IMR-90 (cell line): ENCODE measurements at regions not wholly inside any gene's neighbourhood (a gene's known extent, or its start where the extent isn't known, plus 50 kb on each side); places are given as distances from the start of the nearest gene placed in this dataset.

Experiments
- ATAC-seq: fragments of 200-7000 bp; cut with Tn5 transposase; 2 replicates; pipeline ENCODE4 v1.9.1; 2020; ENCODE audit warnings: low read depth, mild to moderate bottlenecking, moderate library complexity
- BruUV-seq: library from RNA; stranded (reverse); fragments of 400-500 nt; replicated peaks from 2 replicates; lab custom pipeline; 2021; lab: Mats Ljungman, UMichigan
- CTCF ChIA-PET: fragments of 300-600 bp; formaldehyde crosslinking; extraction: SDS; loops from one replicate; lab custom pipeline; 2021; ENCODE audit warnings: antibody characterized with exemption; lab: Yijun Ruan, JAX
- POLR2A ChIA-PET: fragments of 300-600 bp; sonication (Branson Sonifier 250); formaldehyde crosslinking; loops from one replicate; lab custom pipeline; 2022; ENCODE audit warnings: antibody characterized with exemption; ENCODE audit not compliant: unreplicated experiment; lab: Charles Lee
- DNase-seq: peaks from one replicate; pipeline ENCODE4 v3.0.0; 2013
- H2AFZ ChIP-seq: replicated peaks from 2 replicates; pipeline ENCODE3; 2013; ENCODE audit warnings: low read length, mild to moderate bottlenecking; ENCODE audit not compliant: poor library complexity
- H2AK5ac ChIP-seq: 2 replicates; pipeline ENCODE4 v1.6.1; 2013; ENCODE audit warnings: low read depth, low read length, inconsistent platforms
- H2AK9ac ChIP-seq: replicated peaks from 2 replicates; pipeline ENCODE3; 2013; ENCODE audit warnings: mild to moderate bottlenecking, low read depth, low read length, moderate library complexity; ENCODE audit not compliant: poor library complexity
- H2BK120ac ChIP-seq: 2 replicates; pipeline ENCODE4 v1.6.1; 2013; ENCODE audit warnings: low read depth, low read length, inconsistent platforms
- H2BK15ac ChIP-seq: 3 replicates; pipeline ENCODE4 v1.6.1; 2013; ENCODE audit warnings: low read depth, low read length, inconsistent platforms
- H2BK20ac ChIP-seq: 2 replicates; pipeline ENCODE4 v1.6.1; 2013; ENCODE audit warnings: low read depth, mild to moderate bottlenecking, inconsistent platforms, low read length, moderate library complexity
- H2BK5ac ChIP-seq: 2 replicates; pipeline ENCODE4 v1.6.1; 2013; ENCODE audit warnings: mild to moderate bottlenecking, low read depth, low read length, inconsistent platforms; ENCODE audit not compliant: poor library complexity, severe bottlenecking
- H3K14ac ChIP-seq: replicated peaks from 2 replicates; pipeline ENCODE4 v1.6.1; 2013; ENCODE audit warnings: low read depth, low read length, inconsistent platforms
- H3K18ac ChIP-seq: 2 replicates; pipeline ENCODE4 v1.6.1; 2013; ENCODE audit warnings: low read depth, low read length, control low read depth
- H3K23ac ChIP-seq: 2 replicates; pipeline ENCODE4 v1.6.1; 2013; ENCODE audit warnings: low read depth, low read length, inconsistent platforms
- H3K27ac ChIP-seq: 2 replicates; pipeline ENCODE4 v1.5.1; 2013; ENCODE audit warnings: mild to moderate bottlenecking, control low read depth, low read length; ENCODE audit not compliant: insufficient read depth
- H3K27me3 ChIP-seq: 2 replicates; pipeline ENCODE4 v1.6.1; 2013; ENCODE audit warnings: low read length; ENCODE audit not compliant: control insufficient read depth, insufficient read depth
- H3K36me3 ChIP-seq: 2 replicates; pipeline ENCODE4 v1.6.1; 2013; ENCODE audit warnings: low read length, mixed read lengths; ENCODE audit not compliant: control insufficient read depth, insufficient read depth
- H3K4ac ChIP-seq: 2 replicates; pipeline ENCODE4 v1.6.1; 2013; ENCODE audit warnings: low read depth, low read length, inconsistent platforms
- H3K4me1 ChIP-seq: 2 replicates; pipeline ENCODE4 v1.6.1; 2013; ENCODE audit warnings: low read length, mixed read lengths; ENCODE audit not compliant: control insufficient read depth, insufficient read depth
- H3K4me2 ChIP-seq: 2 replicates; pipeline ENCODE4 v1.6.1; 2013; ENCODE audit warnings: low read depth, mild to moderate bottlenecking, control low read depth, low read length, moderate library complexity
- H3K4me3 ChIP-seq: 2 replicates; pipeline ENCODE4 v1.5.1; 2013; ENCODE audit warnings: low read depth, mild to moderate bottlenecking, control low read depth, low read length, moderate library complexity; ENCODE audit not compliant: insufficient read depth
- H3K56ac ChIP-seq: 2 replicates; pipeline ENCODE4 v1.6.1; 2013; ENCODE audit warnings: low read length, inconsistent platforms; ENCODE audit not compliant: insufficient read depth; ENCODE audit errors: extremely low read depth
- H3K79me1 ChIP-seq, 2 experiments: 2 replicates each; pipeline ENCODE4 v1.6.1; 2013; ENCODE audit warnings: low read length in 2 of 2, inconsistent platforms in 1 of 2, low read depth in 1 of 2
- H3K9ac ChIP-seq: 2 replicates; pipeline ENCODE4 v1.6.1; 2013; ENCODE audit warnings: low read depth, low read length, control low read depth
- H3K9me1 ChIP-seq: 2 replicates; pipeline ENCODE4 v1.6.1; 2013; ENCODE audit warnings: low read length, inconsistent platforms; ENCODE audit not compliant: insufficient read depth
- H3K9me3 ChIP-seq: 2 replicates; pipeline ENCODE4 v1.6.1; 2013; ENCODE audit warnings: low read length; ENCODE audit not compliant: control insufficient read depth, insufficient read depth
- H4K20me1 ChIP-seq: 2 replicates; pipeline ENCODE4 v1.6.1; 2013; ENCODE audit warnings: low read length, inconsistent platforms; ENCODE audit not compliant: insufficient read depth
- H4K5ac ChIP-seq: 2 replicates; pipeline ENCODE4 v1.6.1; 2013; ENCODE audit warnings: mild to moderate bottlenecking, low read depth, low read length, control low read depth
- H4K8ac ChIP-seq, 2 experiments: 2 replicates each; pipeline ENCODE4 v1.6.1; 2013; ENCODE audit warnings: low read depth in 2 of 2, low read length in 2 of 2, control low read depth in 1 of 2, inconsistent platforms in 1 of 2
- H4K91ac ChIP-seq: 2 replicates; pipeline ENCODE4 v1.6.1; 2013; ENCODE audit warnings: low read depth, low read length, inconsistent platforms; ENCODE audit not compliant: insufficient read depth
- BHLHE40 ChIP-seq: fragments of 150-350 bp; IDR thresholded peaks from 2 replicates; pipeline ENCODE4 v1.6.1; 2016; ENCODE audit warnings: mild to moderate bottlenecking, low read depth, low read length
- CEBPB ChIP-seq: IDR thresholded peaks from 2 replicates; pipeline ENCODE4 v1.6.1; 2012; ENCODE audit warnings: low read depth, low read length, improper control_type of control experiment
- CHD1 ChIP-seq: IDR thresholded peaks from 2 replicates; pipeline ENCODE4 v1.6.1; 2012; ENCODE audit warnings: low read depth, low read length, improper control_type of control experiment
- MAZ ChIP-seq: IDR thresholded peaks from 2 replicates; pipeline ENCODE4 v1.6.1; 2012; ENCODE audit warnings: low read depth, mild to moderate bottlenecking, low read length, improper control_type of control experiment, moderate library complexity, borderline replicate concordance
- MXI1 ChIP-seq: IDR thresholded peaks from 2 replicates; pipeline ENCODE4 v1.6.1; 2012; ENCODE audit warnings: low read depth, mild to moderate bottlenecking, low read length, moderate library complexity, borderline replicate concordance
- NFE2L2 ChIP-seq: fragments of 150-350 bp; IDR thresholded peaks from 2 replicates; pipeline ENCODE4 v1.6.1; 2016; ENCODE audit warnings: low read depth, mild to moderate bottlenecking, low read length
- RAD21 ChIP-seq: IDR thresholded peaks from 2 replicates; pipeline ENCODE4 v1.6.1; 2012; ENCODE audit warnings: low read length, improper control_type of control experiment
- RCOR1 ChIP-seq: IDR thresholded peaks from 2 replicates; pipeline ENCODE4 v1.6.1; 2012; ENCODE audit warnings: mild to moderate bottlenecking, low read length, improper control_type of control experiment; ENCODE audit not compliant: insufficient replicate concordance
- RFX5 ChIP-seq: IDR thresholded peaks from 2 replicates; pipeline ENCODE4 v1.8.0; 2012; ENCODE audit warnings: low read depth, mild to moderate bottlenecking, low read length, moderate library complexity
- USF2 ChIP-seq: fragments of 150-350 bp; IDR thresholded peaks from 2 replicates; pipeline ENCODE4 v1.6.1; 2017; ENCODE audit warnings: mild to moderate bottlenecking, antibody characterized with exemption, low read length, low read depth
- WGBS, 2 experiments: methylation state at CpG; one replicate each; pipeline versions ENCODE4 v1.1.5 to v1.1.7; 2013; ENCODE audit warnings: missing lambda C conversion rate in 2 of 2; ENCODE audit not compliant: insufficient read length in 1 of 2; ENCODE audit errors: extremely low coverage in 2 of 2; 5-methylcytosine and 5-hydroxymethylcytosine counted together
- dilution Hi-C: fragments of 300-500 bp; cut with HindIII; formaldehyde crosslinking; loops from one replicate; pipeline ENCODE4 v1.14.3; 2018; ENCODE audit warnings: low sequenced_read_pairs; ENCODE audit not compliant: unreplicated experiment
- in situ Hi-C: fragments of 300-500 bp; cut with MboI; formaldehyde crosslinking; loops from 3 replicates; pipeline ENCODE4 v1.14.3; 2019; ENCODE audit warnings: low sequenced_read_pairs, inconsistent platforms, mixed read lengths
- intact Hi-C: fragments of 100-400 bp; cut with micrococcal nuclease; formaldehyde crosslinking; loops from 2 replicates; pipeline ENCODE4 v1.10.0; 2022
- TF ChIP-seq, protein P1 (sequence below): conservative IDR thresholded peaks from 2 replicates; pipeline ENCODE4 v1.5.1; 2012; ENCODE audit warnings: mild to moderate bottlenecking, low read depth, low read length, improper control_type of control experiment

- no peak overlapping the region for H2AFZ ChIP-seq
- intact Hi-C loops: no loop called here
These were observed 297.0 kb upstream of the CLINT1 start for GRCh38 chr5:158155811-158156505.

More at GRCh38 chr5:158155811-158156505, 297.0 kb upstream of the CLINT1 start:
- Histone ChIP-seq H3K4me2 (no peak overlapping the region), H2BK20ac (no peak overlapping the region), H2BK5ac (no peak overlapping the region), H3K14ac (no peak overlapping the region), H2AK9ac (no peak overlapping the region), H4K5ac (no peak overlapping the region), H3K79me1 (no peaks in the 10 kb centered on the region), H3K4me1 (no peaks in the 10 kb centered on the region), H2AK5ac (no peak overlapping the region), H3K23ac (no peak overlapping the region), H3K18ac (no peak overlapping the region), H3K27ac (no peak overlapping the region), H4K91ac (no peak overlapping the region), H3K4ac (no peak overlapping the region), H3K36me3 (no peaks in the 10 kb centered on the region), H4K8ac (no peak overlapping the region), H3K9ac (no peak overlapping the region), H3K27me3 (no peaks in the 10 kb centered on the region), H2BK120ac (no peak overlapping the region), H3K56ac (no peak overlapping the region), H3K9me1 (no peaks in the 10 kb centered on the region), H3K4me3 (no peak overlapping the region), H4K20me1 (no peaks in the 10 kb centered on the region), H3K9me3 (no peaks in the 10 kb centered on the region), H2BK15ac (no peak overlapping the region)
- WGBS, 2 experiments: no CpG with 5 or more reads among the region's 3 CpGs
- dilution Hi-C loops (no loop called here), in situ Hi-C loops (no loop called here)
- POLR2A ChIA-PET: no interaction called here
- no TSS peak for BruUV-seq
- TF ChIP-seq NFE2L2 (no peak), CHD1 (no peak), RAD21 (no peak), BHLHE40 (no peak), RFX5 (no peak), CEBPB (no peak), MXI1 (no peak), USF2 (no peak), RCOR1 (no peak), MAZ (no peak)
- TF ChIP-seq, protein P1, sequence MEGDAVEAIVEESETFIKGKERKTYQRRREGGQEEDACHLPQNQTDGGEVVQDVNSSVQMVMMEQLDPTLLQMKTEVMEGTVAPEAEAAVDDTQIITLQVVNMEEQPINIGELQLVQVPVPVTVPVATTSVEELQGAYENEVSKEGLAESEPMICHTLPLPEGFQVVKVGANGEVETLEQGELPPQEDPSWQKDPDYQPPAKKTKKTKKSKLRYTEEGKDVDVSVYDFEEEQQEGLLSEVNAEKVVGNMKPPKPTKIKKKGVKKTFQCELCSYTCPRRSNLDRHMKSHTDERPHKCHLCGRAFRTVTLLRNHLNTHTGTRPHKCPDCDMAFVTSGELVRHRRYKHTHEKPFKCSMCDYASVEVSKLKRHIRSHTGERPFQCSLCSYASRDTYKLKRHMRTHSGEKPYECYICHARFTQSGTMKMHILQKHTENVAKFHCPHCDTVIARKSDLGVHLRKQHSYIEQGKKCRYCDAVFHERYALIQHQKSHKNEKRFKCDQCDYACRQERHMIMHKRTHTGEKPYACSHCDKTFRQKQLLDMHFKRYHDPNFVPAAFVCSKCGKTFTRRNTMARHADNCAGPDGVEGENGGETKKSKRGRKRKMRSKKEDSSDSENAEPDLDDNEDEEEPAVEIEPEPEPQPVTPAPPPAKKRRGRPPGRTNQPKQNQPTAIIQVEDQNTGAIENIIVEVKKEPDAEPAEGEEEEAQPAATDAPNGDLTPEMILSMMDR: no peak
- CTCF ChIA-PET: no interaction called here
- ATAC-seq (no peak), DNase-seq (no peak)
